ENCODE measurements at regions not wholly inside any gene's neighbourhood (a gene's known extent, or its start where the extent isn't known, plus 50 kb on each side); places are given as distances from the start of the nearest gene placed in this dataset.

DNA sequence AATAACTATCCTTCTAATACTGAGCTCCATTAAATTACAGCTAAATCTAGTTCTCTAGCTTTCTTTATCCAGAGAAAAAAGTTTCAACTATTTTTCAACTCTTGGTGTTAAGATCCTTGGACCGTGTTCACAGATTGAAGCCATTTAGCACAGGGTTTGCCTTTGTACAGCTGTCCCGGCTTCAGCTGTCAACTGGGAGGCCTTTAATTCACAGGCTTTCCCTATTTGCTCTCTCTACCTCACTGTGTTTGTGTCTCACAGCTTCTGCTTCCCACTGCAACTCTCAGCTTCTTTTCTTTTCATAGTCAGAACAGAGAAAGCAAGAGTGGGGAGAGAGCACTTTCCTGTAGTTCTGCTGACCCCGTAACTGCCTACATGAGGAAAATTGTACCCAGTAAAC is 76.9 kb upstream of the SMAD1 start:
- DNase-seq: no peak
- no peak overlapping the region for H3K27ac ChIP-seq (ENCODE audit: insufficient read length, low read depth, low read length)
- H3K18ac ChIP-seq (ENCODE audit: insufficient read length, low read depth, low read length): no peak overlapping the region
- no peak overlapping the region for H4K91ac ChIP-seq (ENCODE audit: insufficient read length, low read depth, low read length)
- H2BK20ac ChIP-seq (ENCODE audit: low read depth, low read length, poor library complexity, severe bottlenecking): no peak overlapping the region
- H2BK120ac ChIP-seq (ENCODE audit: low read depth, low read length, poor library complexity, severe bottlenecking): no peak overlapping the region
- peaks cover 0 to 8% of the 10 kb centered on the region in 2 experiments; a peak in 2 of 4 replicates for H3K4me1 Mint-ChIP-seq
- no peak overlapping the region for H3K4me3 Mint-ChIP-seq
- no peak overlapping the region for H3T11ph ChIP-seq (ENCODE audit: low read length)
- H3K56ac ChIP-seq (ENCODE audit: insufficient read length, low read depth, low read length): no peak overlapping the region
- no peaks in the 10 kb centered on the region for H4K20me1 ChIP-seq (ENCODE audit: control insufficient read depth, insufficient read depth, insufficient read length)
- H4K8ac ChIP-seq (replicated peaks; ENCODE audit: insufficient read length, low read depth, low read length): no peak overlapping the region
- no peaks in the 10 kb centered on the region for H3K4me1 ChIP-seq (ENCODE audit: insufficient read depth, low read length)
- no peak overlapping the region for H2AFZ ChIP-seq (ENCODE audit: low read length)
- H2AK5ac ChIP-seq (ENCODE audit: insufficient read length, low read length): no peak overlapping the region
- H3K23ac ChIP-seq (ENCODE audit: insufficient read length, low read depth, low read length): no peak overlapping the region
- H3K79me2 ChIP-seq (ENCODE audit: insufficient read depth, low read length): no peaks in the 10 kb centered on the region
- no peak overlapping the region for H2BK12ac ChIP-seq (ENCODE audit: insufficient read length, low read depth, low read length)
- no peak overlapping the region for H3K4me2 ChIP-seq (ENCODE audit: insufficient read depth, insufficient read length, low read length)
- no peak overlapping the region for H2BK15ac ChIP-seq (ENCODE audit: low read depth, low read length)
- TF ChIP-seq, protein P1, sequence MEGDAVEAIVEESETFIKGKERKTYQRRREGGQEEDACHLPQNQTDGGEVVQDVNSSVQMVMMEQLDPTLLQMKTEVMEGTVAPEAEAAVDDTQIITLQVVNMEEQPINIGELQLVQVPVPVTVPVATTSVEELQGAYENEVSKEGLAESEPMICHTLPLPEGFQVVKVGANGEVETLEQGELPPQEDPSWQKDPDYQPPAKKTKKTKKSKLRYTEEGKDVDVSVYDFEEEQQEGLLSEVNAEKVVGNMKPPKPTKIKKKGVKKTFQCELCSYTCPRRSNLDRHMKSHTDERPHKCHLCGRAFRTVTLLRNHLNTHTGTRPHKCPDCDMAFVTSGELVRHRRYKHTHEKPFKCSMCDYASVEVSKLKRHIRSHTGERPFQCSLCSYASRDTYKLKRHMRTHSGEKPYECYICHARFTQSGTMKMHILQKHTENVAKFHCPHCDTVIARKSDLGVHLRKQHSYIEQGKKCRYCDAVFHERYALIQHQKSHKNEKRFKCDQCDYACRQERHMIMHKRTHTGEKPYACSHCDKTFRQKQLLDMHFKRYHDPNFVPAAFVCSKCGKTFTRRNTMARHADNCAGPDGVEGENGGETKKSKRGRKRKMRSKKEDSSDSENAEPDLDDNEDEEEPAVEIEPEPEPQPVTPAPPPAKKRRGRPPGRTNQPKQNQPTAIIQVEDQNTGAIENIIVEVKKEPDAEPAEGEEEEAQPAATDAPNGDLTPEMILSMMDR (conservative IDR thresholded peaks at IDR 0.05): no peak
- H3K9me3 Mint-ChIP-seq: peaks cover 0 to 3% of the 10 kb centered on the region in 2 experiments; a peak in 2 of 5 replicates
- H3K23me2 ChIP-seq (ENCODE audit: insufficient read length, low read depth, low read length, poor library complexity, severe bottlenecking): no peaks in the 10 kb centered on the region
- H3K14ac ChIP-seq (ENCODE audit: insufficient read depth, low read length): no peak overlapping the region
- H2BK5ac ChIP-seq (ENCODE audit: insufficient read length, low read length): no peak overlapping the region
- peaks cover 2% of the 10 kb centered on the region for H3K27me3 Mint-ChIP-seq (ENCODE audit: low read depth)
- no peak overlapping the region for H4K5ac ChIP-seq (ENCODE audit: insufficient read length, low read depth, low read length)
- H3K36me3 Mint-ChIP-seq (ENCODE audit: insufficient read depth in 1 of 3, low read depth in 3 of 3): peaks cover 0 to 5% (median 0%) of the 10 kb centered on the region in 3 experiments; a peak in 1 of 7 replicates
- H3K4ac ChIP-seq (ENCODE audit: low read depth, low read length): no peak overlapping the region
- no CpG with 5 or more reads among the region's 3 CpGs for WGBS (ENCODE audit: extremely low coverage, insufficient read length, low lambda C conversion rate)
- no peaks in the 10 kb centered on the region for H3K27me3 ChIP-seq (ENCODE audit: insufficient read depth, low read length)
- no peak overlapping the region for H3K27ac Mint-ChIP-seq
- H3K9ac ChIP-seq (ENCODE audit: extremely low read depth, insufficient read length, low read length): no peak overlapping the region
- H3K9me3 ChIP-seq (ENCODE audit: control insufficient read depth, low read depth, low read length): no peaks in the 10 kb centered on the region
- no peaks in the 10 kb centered on the region for H3K79me1 ChIP-seq (ENCODE audit: insufficient read depth, low read depth, low read length, poor library complexity, severe bottlenecking)
